ENCODE measurements at regions not wholly inside any gene's neighbourhood (a gene's known extent, or its start where the extent isn't known, plus 50 kb on each side); places are given as distances from the start of the nearest gene placed in this dataset.

DNA sequence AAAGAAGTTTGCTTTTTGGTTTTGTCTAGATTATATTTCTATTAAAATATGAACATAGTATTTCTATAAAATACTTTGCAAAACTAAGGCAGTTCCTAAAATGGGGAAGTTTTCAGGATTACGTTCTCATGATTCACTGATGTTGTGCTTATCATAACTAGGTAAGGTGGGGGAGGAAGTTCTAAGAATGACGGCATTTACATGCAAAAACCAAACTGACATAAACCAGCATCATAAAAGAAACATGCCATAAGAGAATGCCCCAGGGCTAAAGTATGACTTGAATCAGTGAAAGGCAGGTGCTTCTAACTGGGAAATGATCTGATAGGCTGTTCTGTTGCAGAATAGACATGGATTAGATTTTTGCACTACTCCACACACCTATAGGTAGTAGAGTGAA, 204.7 kb upstream of the JADE1 start (continued):
- TF ChIP-seq ZNF174 (tag by site-specific recombination; IDR thresholded peaks at IDR 0.05) = no peak
- TF ChIP-seq, protein P1, sequence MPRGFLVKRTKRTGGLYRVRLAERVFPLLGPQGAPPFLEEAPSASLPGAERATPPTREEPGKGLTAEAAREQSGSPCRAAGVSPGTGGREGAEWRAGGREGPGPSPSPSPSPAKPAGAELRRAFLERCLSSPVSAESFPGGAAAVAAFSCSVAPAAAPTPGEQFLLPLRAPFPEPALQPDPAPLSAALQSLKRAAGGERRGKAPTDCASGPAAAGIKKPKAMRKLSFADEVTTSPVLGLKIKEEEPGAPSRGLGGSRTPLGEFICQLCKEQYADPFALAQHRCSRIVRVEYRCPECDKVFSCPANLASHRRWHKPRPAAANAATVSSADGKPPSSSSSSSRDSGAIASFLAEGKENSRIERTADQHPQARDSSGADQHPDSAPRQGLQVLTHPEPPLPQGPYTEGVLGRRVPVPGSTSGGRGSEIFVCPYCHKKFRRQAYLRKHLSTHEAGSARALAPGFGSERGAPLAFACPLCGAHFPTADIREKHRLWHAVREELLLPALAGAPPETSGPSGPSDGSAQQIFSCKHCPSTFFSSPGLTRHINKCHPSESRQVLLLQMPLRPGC (tag by site-specific recombination; IDR thresholded peaks at IDR 0.05) = no peak

DNA sequence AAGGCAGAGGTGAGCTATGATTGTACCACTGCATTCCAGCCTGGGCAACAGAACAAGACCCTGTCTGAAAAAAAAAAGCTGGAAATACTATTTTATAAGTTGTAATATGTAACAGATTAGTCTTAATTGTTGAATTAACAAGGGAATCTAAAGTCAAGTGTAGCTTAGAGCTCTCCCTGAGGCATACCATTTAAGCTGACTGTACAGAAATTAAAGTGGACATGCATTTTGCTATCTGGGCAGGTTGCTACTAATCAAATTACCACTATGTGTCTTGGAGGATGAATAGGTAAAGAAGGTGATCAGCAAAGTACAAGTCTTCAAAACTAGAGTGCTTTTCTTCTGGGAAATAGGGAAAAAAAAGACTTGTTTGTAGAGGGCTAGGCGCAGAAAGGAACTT, 205.3 kb upstream of the JADE1 start:
- Histone ChIP-seq H3K4me1 (ENCODE audit: control insufficient read depth, insufficient read depth, low read length) (no peaks in the 10 kb centered on the region), H3K9me3 (ENCODE audit: control insufficient read depth, insufficient read depth, low read depth, low read length) (no peaks in the 10 kb centered on the region), H3K27ac (ENCODE audit: extremely low read depth, low read depth, low read length) (no peak overlapping the region), H3K4me3 (ENCODE audit: low read depth, low read length) (no peak overlapping the region), H3K36me3 (ENCODE audit: control insufficient read depth in 2 of 2, insufficient read depth in 1 of 2, low read length in 2 of 2) (no peaks in the 10 kb centered on the region)
- POLR2A ChIA-PET = no interaction called here
- TF ChIP-seq ZNF624 (tag by site-specific recombination; IDR thresholded peaks at IDR 0.05) (no peak), ZNF664 (tag by site-specific recombination; IDR thresholded peaks at IDR 0.05) (no peak), ZNF404 (tag by site-specific recombination; IDR thresholded peaks at IDR 0.05) (no peak)
- TF ChIP-seq, protein P2, sequence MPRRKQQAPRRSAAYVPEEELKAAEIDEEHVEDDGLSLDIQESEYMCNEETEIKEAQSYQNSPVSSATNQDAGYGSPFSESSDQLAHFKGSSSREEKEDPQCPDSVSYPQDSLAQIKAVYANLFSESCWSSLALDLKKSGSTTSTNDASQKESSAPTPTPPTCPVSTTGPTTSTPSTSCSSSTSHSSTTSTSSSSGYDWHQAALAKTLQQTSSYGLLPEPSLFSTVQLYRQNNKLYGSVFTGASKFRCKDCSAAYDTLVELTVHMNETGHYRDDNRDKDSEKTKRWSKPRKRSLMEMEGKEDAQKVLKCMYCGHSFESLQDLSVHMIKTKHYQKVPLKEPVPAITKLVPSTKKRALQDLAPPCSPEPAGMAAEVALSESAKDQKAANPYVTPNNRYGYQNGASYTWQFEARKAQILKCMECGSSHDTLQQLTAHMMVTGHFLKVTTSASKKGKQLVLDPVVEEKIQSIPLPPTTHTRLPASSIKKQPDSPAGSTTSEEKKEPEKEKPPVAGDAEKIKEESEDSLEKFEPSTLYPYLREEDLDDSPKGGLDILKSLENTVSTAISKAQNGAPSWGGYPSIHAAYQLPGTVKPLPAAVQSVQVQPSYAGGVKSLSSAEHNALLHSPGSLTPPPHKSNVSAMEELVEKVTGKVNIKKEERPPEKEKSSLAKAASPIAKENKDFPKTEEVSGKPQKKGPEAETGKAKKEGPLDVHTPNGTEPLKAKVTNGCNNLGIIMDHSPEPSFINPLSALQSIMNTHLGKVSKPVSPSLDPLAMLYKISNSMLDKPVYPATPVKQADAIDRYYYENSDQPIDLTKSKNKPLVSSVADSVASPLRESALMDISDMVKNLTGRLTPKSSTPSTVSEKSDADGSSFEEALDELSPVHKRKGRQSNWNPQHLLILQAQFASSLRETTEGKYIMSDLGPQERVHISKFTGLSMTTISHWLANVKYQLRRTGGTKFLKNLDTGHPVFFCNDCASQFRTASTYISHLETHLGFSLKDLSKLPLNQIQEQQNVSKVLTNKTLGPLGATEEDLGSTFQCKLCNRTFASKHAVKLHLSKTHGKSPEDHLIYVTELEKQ (tag by site-specific recombination; IDR thresholded peaks at IDR 0.05; ENCODE audit: borderline replicate concordance) = no peak
- TF ChIP-seq, protein P3, sequence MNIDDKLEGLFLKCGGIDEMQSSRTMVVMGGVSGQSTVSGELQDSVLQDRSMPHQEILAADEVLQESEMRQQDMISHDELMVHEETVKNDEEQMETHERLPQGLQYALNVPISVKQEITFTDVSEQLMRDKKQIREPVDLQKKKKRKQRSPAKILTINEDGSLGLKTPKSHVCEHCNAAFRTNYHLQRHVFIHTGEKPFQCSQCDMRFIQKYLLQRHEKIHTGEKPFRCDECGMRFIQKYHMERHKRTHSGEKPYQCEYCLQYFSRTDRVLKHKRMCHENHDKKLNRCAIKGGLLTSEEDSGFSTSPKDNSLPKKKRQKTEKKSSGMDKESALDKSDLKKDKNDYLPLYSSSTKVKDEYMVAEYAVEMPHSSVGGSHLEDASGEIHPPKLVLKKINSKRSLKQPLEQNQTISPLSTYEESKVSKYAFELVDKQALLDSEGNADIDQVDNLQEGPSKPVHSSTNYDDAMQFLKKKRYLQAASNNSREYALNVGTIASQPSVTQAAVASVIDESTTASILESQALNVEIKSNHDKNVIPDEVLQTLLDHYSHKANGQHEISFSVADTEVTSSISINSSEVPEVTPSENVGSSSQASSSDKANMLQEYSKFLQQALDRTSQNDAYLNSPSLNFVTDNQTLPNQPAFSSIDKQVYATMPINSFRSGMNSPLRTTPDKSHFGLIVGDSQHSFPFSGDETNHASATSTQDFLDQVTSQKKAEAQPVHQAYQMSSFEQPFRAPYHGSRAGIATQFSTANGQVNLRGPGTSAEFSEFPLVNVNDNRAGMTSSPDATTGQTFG (tag by site-specific recombination; IDR thresholded peaks at IDR 0.05; ENCODE audit: borderline replicate concordance) = no peak
- TF ChIP-seq, protein P4, sequence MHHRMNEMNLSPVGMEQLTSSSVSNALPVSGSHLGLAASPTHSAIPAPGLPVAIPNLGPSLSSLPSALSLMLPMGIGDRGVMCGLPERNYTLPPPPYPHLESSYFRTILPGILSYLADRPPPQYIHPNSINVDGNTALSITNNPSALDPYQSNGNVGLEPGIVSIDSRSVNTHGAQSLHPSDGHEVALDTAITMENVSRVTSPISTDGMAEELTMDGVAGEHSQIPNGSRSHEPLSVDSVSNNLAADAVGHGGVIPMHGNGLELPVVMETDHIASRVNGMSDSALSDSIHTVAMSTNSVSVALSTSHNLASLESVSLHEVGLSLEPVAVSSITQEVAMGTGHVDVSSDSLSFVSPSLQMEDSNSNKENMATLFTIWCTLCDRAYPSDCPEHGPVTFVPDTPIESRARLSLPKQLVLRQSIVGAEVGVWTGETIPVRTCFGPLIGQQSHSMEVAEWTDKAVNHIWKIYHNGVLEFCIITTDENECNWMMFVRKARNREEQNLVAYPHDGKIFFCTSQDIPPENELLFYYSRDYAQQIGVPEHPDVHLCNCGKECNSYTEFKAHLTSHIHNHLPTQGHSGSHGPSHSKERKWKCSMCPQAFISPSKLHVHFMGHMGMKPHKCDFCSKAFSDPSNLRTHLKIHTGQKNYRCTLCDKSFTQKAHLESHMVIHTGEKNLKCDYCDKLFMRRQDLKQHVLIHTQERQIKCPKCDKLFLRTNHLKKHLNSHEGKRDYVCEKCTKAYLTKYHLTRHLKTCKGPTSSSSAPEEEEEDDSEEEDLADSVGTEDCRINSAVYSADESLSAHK (tag by site-specific recombination; IDR thresholded peaks at IDR 0.05) = no peak
- CTCF ChIA-PET = no interaction called here

- H3K9me3 ChIP-seq (ENCODE audit: control insufficient read depth, insufficient read depth, low read depth, low read length) = no peaks in the 10 kb centered on the region
- no peak overlapping the region for H3K27ac ChIP-seq (ENCODE audit: extremely low read depth, low read depth, low read length)
- H3K4me3 ChIP-seq (ENCODE audit: low read depth, low read length) = no peak overlapping the region
- POLR2A ChIA-PET = no interaction called here
- H3K36me3 ChIP-seq (ENCODE audit: control insufficient read depth in 2 of 2, insufficient read depth in 1 of 2, low read length in 2 of 2) = no peaks in the 10 kb centered on the region
- H3K4me1 ChIP-seq (ENCODE audit: control insufficient read depth, insufficient read depth, low read length) = no peaks in the 10 kb centered on the region
- TF ChIP-seq, protein P5, sequence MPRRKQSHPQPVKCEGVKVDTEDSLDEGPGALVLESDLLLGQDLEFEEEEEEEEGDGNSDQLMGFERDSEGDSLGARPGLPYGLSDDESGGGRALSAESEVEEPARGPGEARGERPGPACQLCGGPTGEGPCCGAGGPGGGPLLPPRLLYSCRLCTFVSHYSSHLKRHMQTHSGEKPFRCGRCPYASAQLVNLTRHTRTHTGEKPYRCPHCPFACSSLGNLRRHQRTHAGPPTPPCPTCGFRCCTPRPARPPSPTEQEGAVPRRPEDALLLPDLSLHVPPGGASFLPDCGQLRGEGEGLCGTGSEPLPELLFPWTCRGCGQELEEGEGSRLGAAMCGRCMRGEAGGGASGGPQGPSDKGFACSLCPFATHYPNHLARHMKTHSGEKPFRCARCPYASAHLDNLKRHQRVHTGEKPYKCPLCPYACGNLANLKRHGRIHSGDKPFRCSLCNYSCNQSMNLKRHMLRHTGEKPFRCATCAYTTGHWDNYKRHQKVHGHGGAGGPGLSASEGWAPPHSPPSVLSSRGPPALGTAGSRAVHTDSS (tag by site-specific recombination; IDR thresholded peaks at IDR 0.05) = no peak
- no peak for TF ChIP-seq ZNF629 (tag by site-specific recombination; IDR thresholded peaks at IDR 0.05)
- no peak for TF ChIP-seq GLIS1 (tag by site-specific recombination; IDR thresholded peaks at IDR 0.05)
- no peak for TF ChIP-seq OSR2 (tag by site-specific recombination; IDR thresholded peaks at IDR 0.05)
- no peak for TF ChIP-seq ZNF391 (tag by site-specific recombination; IDR thresholded peaks at IDR 0.05; ENCODE audit: borderline replicate concordance, low read depth)
- no peak for TF ChIP-seq ZNF571 (tag by site-specific recombination; IDR thresholded peaks at IDR 0.05)
- TF ChIP-seq YY1 (tag by site-specific recombination; IDR thresholded peaks at IDR 0.05) = no peak
- TF ChIP-seq PATZ1 (tag by site-specific recombination; IDR thresholded peaks at IDR 0.05) = no peak
- TF ChIP-seq, protein P4 (tag by site-specific recombination; IDR thresholded peaks at IDR 0.05) = no peak
- TF ChIP-seq ZXDB (tag by site-specific recombination; IDR thresholded peaks at IDR 0.05) = no peak
- CTCF ChIA-PET = no interaction called here
Observed at GRCh38 chr4:128603081-128603480, 206.4 kb upstream of the JADE1 start.

Measured in HEK293 (cell line).